NB4 (cell line): ENCODE measurements at regions not wholly inside any gene's neighbourhood (a gene's known extent, or its start where the extent isn't known, plus 50 kb on each side); places are given as distances from the start of the nearest gene placed in this dataset.
"Not testable (repeated sequence)": the region's sequence is repeated elsewhere in the genome, so short reads cannot be mapped to it uniquely, and the experiment has no call there.

Experiments used
- DNase-seq: peaks from one replicate; pipeline ENCODE4 v3.0.0; 2010; ENCODE audit warnings: low read depth
- H3K4me3 ChIP-seq: one replicate; pipeline ENCODE4 v1.5.1; 2011; ENCODE audit warnings: mild to moderate bottlenecking, low read depth, low read length, moderate library complexity
- CTCF ChIP-seq: IDR thresholded peaks from one replicate; pipeline ENCODE4 v1.5.1; 2012; ENCODE audit warnings: low read depth, low read length
- MAX ChIP-seq: IDR thresholded peaks from 2 replicates; pipeline ENCODE4 v1.6.1; 2011; ENCODE audit warnings: low read depth, low read length
- MYC ChIP-seq: IDR thresholded peaks from 2 replicates; pipeline ENCODE4 v1.6.1; 2011; ENCODE audit warnings: low read depth, low read length
- POLR2A ChIP-seq: IDR thresholded peaks from 2 replicates; pipeline ENCODE4 v1.6.1; 2011; ENCODE audit warnings: mild to moderate bottlenecking; ENCODE audit not compliant: insufficient read length; ENCODE audit errors: extremely low read depth

GRCh38 chr11:42773729-42774128 is 538.1 kb upstream of the API5 start:
- no peak overlapping the region for H3K4me3 ChIP-seq
- TF ChIP-seq CTCF, result no peak
- TF ChIP-seq MYC, result no peak
- TF ChIP-seq POLR2A, result no peak
- TF ChIP-seq MAX, result no peak
- no peak for DNase-seq

- no peak for TF ChIP-seq MAX
- no peak for DNase-seq
- no peak overlapping the region for H3K4me3 ChIP-seq
Measured at GRCh38 chr11:42774567-42774966, 537.2 kb upstream of the API5 start.

GRCh38 chr11:42777776-42778175 is 534.0 kb upstream of the API5 start:
- DNase-seq, result no peak
- no peak overlapping the region for H3K4me3 ChIP-seq
- no peak for TF ChIP-seq POLR2A
- TF ChIP-seq CTCF, result no peak
- TF ChIP-seq MAX, result no peak
- no peak for TF ChIP-seq MYC

- H3K4me3 ChIP-seq, result no peak overlapping the region
- no peak for TF ChIP-seq CTCF
- TF ChIP-seq MYC, result no peak
- TF ChIP-seq POLR2A, result no peak
- no peak for TF ChIP-seq MAX
- no peak for DNase-seq
Measured at GRCh38 chr11:42778193-42778592, 533.6 kb upstream of the API5 start.

GRCh38 chr11:42779555-42779954 is 532.2 kb upstream of the API5 start:
- DNase-seq, result no peak
- H3K4me3 ChIP-seq, result no peak overlapping the region
- TF ChIP-seq MYC (no peak), CTCF (no peak), POLR2A (no peak), MAX (no peak)

- H3K4me3 ChIP-seq, result no peak overlapping the region
- no peak for DNase-seq
- TF ChIP-seq MAX, result no peak
- no peak for TF ChIP-seq MYC
- TF ChIP-seq CTCF, result no peak
- TF ChIP-seq POLR2A, result no peak
Measured at GRCh38 chr11:42786981-42787380, 524.8 kb upstream of the API5 start.

GRCh38 chr11:42795483-42795882 is 516.3 kb upstream of the API5 start:
- DNase-seq, H3K4me3 ChIP-seq: not testable (repeated sequence)
